ENCODE measurements at regions not wholly inside any gene's neighbourhood (a gene's known extent, or its start where the extent isn't known, plus 50 kb on each side); places are given as distances from the start of the nearest gene placed in this dataset.
A peak's percentile ranks its signal among the peaks of the same experiment; 100 is the strongest.
"Not testable (repeated sequence)": the region's sequence is repeated elsewhere in the genome, so short reads cannot be mapped to it uniquely, and the experiment has no call there.

DNA sequence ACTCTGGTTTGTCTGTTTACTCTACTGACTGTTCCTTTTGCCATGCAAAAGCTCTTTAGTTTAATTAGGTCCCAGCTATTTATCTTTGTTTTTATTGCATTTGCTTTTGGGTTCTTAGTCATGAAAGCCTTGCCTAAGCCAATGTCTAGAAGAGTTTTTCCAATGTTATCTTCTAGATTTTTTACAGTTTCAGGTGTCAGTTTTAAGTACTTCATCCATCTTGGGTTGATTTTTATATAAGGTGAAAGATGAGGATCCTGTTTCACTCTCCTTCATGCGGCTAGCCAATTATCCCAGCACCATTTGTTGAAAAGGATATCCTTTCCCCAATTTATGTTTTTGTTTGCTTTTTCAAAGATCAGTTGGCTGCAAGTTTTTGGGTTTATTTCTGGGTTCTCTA is 1100.5 kb upstream of the ALCAM start:
- DNase-seq (ENCODE audit: low read depth) = not testable (repeated sequence)

DNA sequence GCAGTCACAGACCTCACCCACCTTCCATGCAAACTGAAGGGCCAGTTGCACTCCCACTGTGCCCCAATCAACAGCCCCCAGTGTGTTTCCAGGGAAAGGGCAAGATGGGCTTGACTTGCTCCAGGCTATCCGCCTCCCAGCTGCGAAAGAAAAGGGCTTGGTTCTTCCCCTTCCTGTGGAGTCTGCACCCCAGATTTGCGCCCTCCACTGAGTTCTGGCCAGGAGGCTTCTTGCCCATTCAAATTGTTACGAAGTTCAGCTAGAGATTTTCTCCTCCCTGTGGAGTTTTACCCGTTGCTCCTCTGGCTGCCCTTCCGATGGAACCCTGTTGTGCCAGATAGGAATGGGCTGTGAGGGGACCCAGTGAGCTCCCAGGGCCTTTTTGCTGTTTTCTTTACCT is 1096.9 kb upstream of the ALCAM start:
- no peak for DNase-seq (ENCODE audit: low read depth)

DNA sequence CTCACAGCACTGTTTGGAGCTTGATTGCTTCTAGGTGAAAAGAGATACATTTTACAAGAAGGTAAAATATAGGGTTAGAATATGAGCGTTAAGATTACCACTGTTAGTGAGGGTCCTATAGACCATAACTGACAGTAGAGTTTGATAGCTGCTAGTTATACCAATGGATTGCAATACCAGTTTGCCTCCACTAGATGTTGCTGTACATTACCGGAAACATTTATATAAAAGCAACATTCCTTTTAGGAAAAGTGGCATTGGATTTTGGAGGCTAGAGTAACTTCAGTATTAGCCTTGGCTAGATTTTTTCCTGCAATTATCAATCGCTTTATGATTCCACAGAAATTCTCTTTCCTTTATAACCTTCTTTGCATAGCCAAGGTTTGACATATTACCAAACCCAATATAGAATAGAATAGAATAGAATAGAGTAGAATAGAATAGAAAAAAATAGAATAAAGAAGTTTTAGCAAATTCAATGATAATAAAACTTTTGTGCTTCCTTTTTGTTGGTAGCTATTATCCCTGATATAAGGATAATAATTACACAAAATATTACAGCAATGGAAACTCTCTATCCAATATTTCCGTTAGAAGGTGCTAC is 1093.6 kb upstream of the ALCAM start:
- DNase-seq (ENCODE audit: low read depth) = peak; percentile 62

DNA sequence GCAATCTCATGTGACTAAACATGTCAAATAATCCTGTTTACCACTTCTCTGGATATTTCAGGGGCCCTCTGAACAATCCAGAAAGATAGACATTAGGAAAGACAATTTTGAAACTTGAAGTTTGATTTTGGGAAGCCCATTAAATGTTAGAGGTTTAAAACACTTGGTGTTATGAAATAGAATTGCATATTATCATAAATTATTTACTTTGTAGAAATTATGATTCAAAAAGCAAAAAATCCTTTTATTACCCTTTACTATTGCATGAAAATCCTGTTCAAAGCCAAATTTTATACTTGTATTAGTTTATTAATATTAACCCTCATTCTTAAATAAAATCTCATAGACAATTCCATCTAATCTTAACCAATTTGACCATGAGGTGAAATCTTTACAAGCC is 1091.5 kb upstream of the ALCAM start:
- DNase-seq (ENCODE audit: low read depth) = no peak

DNA sequence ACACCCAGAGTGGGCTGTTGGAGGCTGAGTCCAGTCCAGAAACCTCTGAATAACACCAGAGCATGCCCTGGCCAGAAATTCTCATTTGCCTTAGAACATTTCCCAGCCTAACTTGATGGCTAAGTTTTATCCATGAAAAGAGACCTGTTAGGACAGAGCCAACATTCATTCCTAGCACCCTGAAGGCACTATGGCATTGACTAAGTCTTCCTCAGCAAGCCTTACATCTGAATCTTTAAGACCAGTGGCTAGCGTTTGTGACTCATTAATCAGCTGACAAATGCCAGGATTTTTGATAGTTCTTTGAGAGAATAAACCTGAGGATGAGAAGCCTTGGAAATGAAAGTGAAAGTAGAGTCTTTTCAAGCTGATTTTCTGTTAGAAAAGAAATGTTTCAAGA is 1087.1 kb upstream of the ALCAM start:
- DNase-seq (ENCODE audit: low read depth) = peak; percentile 72

DNA sequence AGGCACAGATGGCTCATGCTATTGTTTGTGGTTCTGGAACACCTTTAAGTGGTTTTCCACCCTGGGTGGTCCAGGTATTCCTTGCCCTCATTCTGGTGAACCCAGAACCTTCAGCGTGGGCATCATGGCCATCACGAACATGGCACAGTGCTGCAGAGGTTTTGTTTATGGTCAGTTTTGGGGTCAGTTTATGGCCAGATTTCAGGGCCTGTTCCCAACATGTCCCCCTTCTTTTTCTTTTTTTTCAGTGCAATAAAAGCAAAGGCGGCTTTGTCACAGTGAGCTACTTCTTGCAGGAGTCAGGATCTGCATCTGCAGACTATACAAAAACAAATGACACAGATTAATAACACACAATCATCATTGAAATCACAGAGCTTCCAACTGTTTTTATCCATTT is 1085.0 kb upstream of the ALCAM start:
- no peak for DNase-seq (ENCODE audit: low read depth)

DNA sequence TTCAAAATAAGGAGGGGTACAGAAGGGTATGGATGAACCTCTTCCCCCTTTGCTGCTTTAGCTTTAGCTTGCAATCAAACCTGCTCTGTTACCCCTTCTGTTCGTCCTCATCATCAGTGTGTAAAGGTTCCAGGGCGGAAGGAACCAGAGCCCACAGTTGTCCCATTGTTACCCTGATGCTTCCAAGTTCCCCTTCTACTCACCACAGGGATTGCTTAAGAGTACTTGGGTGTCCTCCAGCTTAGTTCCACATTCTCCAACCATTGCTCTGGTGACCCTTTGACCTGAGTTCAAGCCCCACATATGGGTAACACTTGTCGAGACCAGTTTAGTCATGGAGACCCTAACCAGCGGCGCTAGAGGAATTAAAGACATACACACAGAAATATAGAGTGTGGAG is 1080.1 kb upstream of the ALCAM start:
- DNase-seq (ENCODE audit: low read depth) = no peak

DNA sequence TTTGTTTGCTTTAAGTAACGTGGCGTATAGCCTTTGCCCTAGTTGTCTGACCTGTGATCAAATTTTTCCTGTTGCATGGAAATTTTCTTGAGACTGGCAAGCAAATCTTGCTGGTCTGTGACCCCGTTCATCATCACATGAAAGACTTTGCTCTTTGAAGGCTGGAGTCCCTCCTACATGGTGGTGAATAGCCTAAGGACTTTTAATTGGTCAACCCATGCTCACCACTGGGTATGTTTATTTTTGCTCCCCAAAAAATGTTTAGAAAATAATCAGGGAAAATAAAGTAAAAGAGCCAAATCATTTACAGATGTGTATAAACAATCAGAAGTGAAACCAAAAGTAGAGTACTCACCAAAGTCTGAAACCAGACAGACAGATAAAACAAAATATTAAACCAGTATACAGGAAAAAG is 1075.3 kb upstream of the ALCAM start:
- peak; percentile 32 for DNase-seq (ENCODE audit: low read depth)

DNA sequence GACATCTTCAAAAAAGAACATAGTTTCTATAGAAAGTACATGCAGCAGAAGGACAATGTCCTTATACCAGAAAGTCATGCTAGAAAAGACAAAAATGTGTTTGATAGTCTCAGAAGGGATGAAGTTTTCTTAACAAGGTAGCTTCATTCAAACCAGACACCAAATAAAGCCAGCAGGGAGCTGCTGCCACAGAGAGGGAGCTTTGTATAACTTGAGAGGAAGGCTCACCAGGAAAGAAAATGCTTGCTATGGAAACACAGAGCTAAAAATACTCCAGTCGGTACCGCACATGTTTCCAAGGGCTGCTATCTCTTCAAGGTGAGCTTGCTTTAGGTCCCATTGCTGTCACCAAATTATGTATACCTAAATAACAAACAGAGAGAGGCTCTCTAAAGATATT is 1074.8 kb upstream of the ALCAM start:
- DNase-seq (ENCODE audit: low read depth) = peak; percentile 24

DNA sequence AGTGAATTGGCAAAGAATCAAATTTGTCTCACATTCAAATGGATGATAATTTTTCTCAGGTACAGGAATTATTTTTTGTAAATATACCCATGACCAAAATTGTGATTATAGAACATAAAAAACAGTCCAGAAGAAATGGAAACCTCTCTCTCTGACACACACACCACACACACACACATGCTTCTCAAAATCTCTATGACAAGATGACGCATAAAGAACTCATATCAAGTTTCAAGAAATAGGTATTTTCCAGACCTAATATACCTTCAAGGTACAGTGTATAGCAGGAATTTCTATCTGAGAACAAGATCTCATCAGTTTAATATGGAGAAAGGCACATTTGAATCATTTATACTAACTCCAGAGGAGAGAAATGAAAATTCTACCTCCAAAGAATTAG is 1069.1 kb upstream of the ALCAM start:
- no peak for DNase-seq (ENCODE audit: low read depth)

DNA sequence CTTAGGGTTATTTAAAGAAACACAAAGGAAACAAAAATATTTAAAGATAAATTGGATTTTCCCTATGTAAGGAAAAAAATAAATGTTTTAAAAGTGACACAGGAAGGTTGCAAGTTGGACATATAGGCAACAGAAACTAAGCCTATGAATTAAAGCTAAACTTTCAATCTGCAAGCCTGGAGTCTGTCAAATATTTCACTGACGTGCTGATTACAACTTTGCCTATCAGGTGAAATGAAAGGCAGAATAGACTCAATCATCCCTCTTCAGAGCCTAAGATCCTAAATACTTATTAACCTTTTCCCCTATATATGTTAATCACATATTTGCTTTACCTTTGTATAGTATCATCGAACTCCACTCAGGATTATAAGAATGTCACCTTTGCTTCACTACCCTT is 1068.0 kb upstream of the ALCAM start:
- no peak for DNase-seq (ENCODE audit: low read depth)

DNA sequence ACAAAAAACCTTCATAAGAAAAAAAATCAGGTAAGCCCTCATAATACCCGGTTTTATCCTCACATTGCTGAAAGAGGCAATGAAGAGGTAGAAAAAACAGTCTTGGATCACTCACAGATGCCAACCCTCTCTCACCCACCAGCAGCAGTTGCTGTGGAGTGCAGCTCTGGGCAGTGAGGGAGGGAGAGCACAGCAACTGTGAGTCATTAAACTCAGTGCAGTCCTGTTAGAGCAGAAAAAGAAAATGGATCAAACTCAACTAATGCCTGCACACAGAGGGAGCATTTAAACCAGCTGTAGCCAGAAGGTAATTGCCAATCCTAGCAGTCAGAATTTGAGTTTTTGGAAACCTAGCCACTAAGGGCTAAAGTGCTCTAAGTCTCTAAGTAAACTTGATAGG is 1050.6 kb upstream of the ALCAM start:
- peak; percentile 5 for DNase-seq (ENCODE audit: low read depth)

DNA sequence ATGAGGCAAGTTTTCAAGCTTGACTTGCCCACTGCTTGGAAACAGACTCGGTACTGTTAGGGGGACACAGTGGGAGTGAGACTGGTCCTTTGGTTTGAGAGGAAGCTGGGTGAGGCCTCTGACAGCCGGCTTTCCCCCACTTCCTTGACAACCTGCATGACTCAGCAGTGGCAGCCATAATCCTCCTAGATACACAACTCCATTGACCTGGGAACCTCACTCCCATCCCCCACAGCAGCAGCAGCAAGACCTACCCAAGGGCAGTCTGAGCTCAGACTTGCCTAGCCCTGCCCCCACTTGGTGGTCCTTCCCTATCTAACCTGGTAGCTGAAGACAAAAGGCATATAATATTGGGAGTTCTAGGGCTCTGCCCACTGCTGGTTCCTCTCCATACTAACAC is 1043.5 kb upstream of the ALCAM start:
- DNase-seq (ENCODE audit: low read depth) = no peak

DNA sequence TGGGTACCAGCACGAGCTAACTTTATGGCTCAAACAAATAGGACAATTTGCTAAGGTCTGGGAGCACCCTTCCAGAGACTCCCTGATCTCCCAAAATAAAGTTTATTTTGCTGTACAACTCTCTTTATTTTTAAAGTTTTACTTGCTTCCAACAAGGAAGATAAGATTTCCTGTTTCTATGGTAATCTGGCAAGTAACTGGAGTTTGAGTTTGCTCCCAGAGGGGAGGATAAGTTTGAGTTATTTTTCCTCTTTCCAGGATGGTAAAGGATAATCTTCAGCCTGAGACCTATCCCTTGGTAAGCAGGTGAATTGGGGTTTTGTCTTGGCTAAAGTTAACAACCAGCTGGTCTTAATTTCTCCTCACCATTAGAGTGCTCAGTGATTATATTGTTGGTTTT is 1019.4 kb upstream of the ALCAM start:
- DNase-seq (ENCODE audit: low read depth) = peak; percentile 6

DNA sequence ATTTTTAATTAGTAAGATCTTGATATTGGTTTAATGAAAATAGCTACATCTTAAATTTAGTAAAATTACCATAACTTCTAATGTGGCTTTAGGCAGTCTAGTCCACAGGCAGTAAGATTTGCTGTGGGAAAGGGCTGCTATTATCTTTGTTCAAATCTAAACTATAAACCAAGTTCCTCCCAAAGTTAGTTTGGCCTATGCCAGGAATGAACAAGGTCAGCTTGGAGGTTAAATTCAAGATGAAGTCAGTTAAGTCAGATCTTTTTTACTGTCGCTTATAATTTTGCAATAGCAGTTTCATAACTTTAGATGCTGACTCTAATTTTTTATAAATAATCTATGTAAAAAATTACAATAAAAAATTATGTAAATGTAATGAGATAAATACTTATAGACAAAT is 1016.9 kb upstream of the ALCAM start:
- DNase-seq (ENCODE audit: low read depth) = peak; percentile 71

DNA sequence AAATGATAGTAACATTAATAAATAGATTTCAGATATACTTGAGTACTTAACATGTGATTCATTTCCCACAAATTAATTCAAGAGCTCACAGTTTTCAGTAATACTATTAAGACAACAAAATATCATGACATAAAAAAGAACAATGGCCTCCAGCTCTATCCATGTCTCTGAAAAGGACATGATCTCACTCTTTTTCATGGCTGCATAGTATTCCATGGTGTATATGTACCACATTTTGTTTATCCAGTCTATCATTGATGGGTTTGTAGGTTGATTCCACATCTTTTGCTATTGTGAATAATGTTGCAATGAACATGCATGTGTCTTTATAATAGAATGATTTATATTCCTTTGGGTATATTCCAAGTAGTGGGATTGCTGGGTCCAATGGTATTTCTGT is 1012.8 kb upstream of the ALCAM start:
- DNase-seq (ENCODE audit: low read depth) = no peak

DNA sequence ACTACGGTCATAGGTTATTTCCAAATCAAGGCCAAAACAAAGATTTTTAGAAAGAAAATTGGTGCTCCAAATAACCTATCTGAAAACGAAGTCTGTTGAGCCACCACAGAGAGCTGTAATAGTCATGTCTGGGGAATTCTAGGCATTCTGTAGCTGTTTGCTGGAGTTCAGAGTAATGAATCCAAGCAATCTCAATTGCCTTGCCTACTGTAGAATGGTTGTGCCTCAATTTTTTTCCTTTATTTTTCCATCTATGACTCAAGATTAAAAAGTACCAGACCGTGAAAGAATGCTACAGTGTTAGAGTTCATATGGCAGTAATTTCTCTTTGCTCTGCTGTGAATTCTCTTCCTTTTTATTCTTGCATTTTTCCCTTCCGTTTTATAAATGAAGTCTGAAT is 1007.2 kb upstream of the ALCAM start:
- peak; percentile 95 for DNase-seq (ENCODE audit: low read depth)

DNA sequence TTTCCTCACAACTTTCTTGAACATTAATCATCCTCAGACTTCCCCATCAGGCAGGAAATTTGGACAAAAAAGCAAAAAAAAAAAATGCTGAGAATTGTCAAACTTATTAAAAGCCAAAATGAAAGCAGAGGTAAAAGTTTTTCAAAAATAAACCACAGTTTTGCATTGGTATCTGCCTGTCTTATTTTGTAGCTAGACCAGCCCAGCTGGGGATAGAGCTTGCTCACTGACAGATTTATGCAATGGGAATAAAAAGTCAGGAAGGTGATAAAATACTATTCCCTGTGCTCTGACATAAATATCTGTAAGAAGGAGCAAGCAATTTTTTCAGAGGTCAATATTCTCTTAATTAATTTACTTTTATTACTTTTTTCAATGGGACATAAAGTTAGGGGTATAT is 1006.7 kb upstream of the ALCAM start:
- no peak for DNase-seq (ENCODE audit: low read depth)

DNA sequence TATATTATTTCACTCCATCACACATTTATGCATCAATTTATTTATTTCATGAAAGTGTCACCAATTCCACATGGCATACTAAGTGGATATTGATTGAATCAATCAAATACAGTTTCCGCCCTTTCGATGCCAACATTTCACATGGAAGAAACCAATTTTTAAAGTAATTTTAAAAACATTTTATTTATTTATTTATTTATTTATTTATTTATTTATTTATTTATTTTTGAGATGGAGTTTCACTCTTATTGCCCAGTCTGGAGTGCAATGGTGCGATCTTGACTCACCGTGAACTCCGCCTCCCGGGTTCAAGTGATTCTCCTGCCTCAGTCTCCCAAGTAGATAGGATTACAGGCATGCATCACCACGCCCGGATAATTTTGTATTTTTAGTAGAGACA is 1005.0 kb upstream of the ALCAM start:
- not testable (repeated sequence) for DNase-seq (ENCODE audit: low read depth)

DNA sequence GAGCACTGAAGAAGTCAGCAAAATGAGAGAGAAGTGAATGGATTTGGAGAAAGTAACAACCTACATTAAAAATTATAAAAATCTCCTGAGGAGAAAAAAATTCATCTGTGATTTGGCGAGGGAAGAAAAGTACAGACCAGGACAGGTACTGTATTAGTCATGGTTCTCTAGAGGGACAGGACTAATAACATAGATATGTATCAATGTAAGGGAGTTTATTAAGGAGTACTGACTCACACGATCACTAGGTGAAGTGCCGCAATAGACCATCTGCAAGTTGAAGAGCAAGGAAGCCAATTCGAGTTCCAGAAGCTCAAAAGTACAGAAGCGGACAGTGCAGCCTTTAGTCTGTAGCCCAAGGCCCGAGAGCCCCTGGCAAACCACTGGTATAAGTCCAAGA is 1004.4 kb upstream of the ALCAM start:
- DNase-seq (ENCODE audit: low read depth) = no peak

DNA sequence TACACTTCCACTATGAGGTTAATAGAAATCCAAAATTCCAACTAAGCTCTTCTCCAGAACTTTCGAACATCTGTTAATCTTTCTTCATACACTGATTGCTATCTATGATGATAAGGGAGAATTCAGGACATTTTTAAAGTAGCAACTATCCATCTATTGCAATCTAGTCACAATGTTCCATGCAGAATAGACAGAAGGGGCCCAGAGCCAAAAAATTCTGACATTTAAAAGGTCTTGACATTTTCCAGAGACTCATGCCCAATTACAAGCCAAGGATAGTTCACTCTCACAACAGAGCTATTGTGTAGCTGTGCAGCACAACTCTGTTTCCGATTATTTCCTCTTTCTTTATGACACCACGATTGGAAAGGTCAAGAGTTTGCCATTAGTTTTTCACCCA is 999.7 kb upstream of the ALCAM start:
- no peak for DNase-seq (ENCODE audit: low read depth)

DNA sequence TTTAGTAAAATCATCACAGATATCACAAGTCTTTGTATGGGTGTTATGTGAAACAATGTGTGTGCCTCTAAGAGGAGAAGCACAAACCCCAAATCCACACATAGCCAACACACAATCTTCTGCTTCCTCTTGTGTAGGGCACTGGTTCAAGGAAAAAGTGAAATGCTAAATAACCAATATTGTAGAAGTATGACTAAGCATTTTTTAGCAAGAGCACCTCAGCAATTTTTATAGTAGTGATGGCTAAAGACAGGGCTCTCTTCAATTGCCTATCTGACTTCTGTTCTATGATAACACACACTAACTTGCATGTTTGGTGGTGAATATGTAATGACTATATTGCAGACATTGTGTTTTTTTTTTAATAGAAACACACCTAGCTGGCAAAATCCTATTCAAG is 997.9 kb upstream of the ALCAM start:
- no peak for DNase-seq (ENCODE audit: low read depth)

DNA sequence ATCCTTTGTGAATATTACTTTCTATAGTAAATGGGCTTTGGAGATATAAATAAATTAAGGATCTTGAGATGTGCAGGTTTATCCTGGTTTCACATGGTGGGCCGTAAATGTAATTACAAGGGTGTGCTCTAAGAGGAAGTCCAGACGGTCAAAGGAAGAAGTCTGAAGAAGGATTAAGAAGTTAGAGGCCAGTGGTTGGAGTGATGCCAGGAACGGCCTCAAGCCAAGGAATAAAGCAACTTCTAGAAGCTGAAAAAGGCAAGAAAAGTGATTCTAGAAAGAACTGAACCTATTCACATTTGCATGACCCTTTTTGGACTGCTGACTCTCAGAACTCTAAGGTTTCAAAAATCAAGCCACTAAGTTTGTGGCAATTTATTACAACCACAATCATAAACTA is 981.3 kb upstream of the ALCAM start:
- DNase-seq (ENCODE audit: low read depth) = no peak

DNA sequence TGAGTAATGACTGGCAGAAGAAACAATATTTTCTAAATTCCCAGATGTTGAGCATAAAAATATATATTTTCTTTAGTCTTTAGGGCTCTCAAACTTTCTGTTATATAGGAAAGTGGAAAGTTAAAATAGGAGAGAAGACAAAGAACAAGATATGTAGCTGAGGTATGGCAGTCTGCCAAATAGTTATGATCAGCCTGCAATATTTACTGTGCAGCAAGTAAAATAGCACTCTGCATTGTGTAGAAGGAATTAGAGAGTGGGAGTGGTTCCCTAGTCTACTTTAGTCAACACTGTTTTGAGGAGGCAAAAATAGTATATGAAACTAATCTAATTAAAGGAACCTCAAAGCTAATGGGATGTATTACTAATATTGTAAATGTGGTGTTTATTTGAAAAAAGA is 978.1 kb upstream of the ALCAM start:
- peak; percentile 6 for DNase-seq (ENCODE audit: low read depth)

DNA sequence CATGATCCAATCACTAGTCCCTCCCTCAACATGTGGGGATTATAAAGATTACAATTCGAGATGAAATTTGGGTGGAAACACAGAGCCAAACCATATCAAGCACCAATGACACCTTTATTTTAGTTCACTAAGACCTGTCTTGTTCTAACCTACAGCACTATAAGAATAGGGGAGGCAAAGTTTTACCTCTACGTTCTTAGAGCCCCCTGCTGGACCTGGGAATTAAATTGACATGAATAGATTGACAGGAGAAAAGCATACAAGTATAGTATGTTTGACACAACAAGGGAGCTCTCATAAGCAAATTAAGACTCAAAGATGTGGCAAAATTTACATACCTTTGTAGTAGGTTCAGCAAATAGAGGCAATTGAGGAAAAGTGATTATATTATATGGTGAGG is 974.4 kb upstream of the ALCAM start:
- peak; percentile 19 for DNase-seq (ENCODE audit: low read depth)
